ENCODE measurements at regions not wholly inside any gene's neighbourhood (a gene's known extent, or its start where the extent isn't known, plus 50 kb on each side); places are given as distances from the start of the nearest gene placed in this dataset.

GRCh38 chr5:9838916-9839315 is 208.8 kb upstream of the TAS2R1 start:
- TF ChIP-seq LEF1 (IDR thresholded peaks at IDR 0.05; ENCODE audit: borderline replicate concordance) (no peak), FOXK2 (IDR thresholded peaks at IDR 0.05) (no peak), NFRKB (IDR thresholded peaks at IDR 0.05) (no peak), HDGF (IDR thresholded peaks at IDR 0.05; ENCODE audit: borderline replicate concordance) (no peak), CTBP1 (IDR thresholded peaks at IDR 0.05; ENCODE audit: borderline replicate concordance) (no peak), TARDBP (IDR thresholded peaks at IDR 0.05) (no peak), FOXM1 (IDR thresholded peaks at IDR 0.05; ENCODE audit: borderline replicate concordance) (no peak), BHLHE40 (IDR thresholded peaks at IDR 0.05; ENCODE audit: borderline replicate concordance) (no peak), FOXA1 (IDR thresholded peaks at IDR 0.05) (no peak), SUZ12 (IDR thresholded peaks at IDR 0.05) (no peak), ELF4 (IDR thresholded peaks at IDR 0.05) (no peak), SP1 (IDR thresholded peaks at IDR 0.05) (no peak), ARNT (IDR thresholded peaks at IDR 0.05) (no peak)
- ChIA-PET CTCF (no interaction called here), POLR2A (no interaction called here)
- no peak for DNase-seq (ENCODE audit: extremely low spot score)

GRCh38 chr5:9834871-9835770 is 205.0 kb upstream of the TAS2R1 start:
- TF ChIP-seq ARNT (IDR thresholded peaks at IDR 0.05) (no peak), FOXA1 (IDR thresholded peaks at IDR 0.05) (no peak), FOXK2 (IDR thresholded peaks at IDR 0.05) (no peak), HDGF (IDR thresholded peaks at IDR 0.05; ENCODE audit: borderline replicate concordance) (no peak), TARDBP (IDR thresholded peaks at IDR 0.05) (no peak), BHLHE40 (IDR thresholded peaks at IDR 0.05; ENCODE audit: borderline replicate concordance) (no peak), L3MBTL2 (conservative IDR thresholded peaks at IDR 0.05) (no peak), CTBP1 (IDR thresholded peaks at IDR 0.05; ENCODE audit: borderline replicate concordance) (no peak), PKNOX1 (IDR thresholded peaks at IDR 0.05) (no peak), LEF1 (IDR thresholded peaks at IDR 0.05; ENCODE audit: borderline replicate concordance) (no peak), ZNF384 (IDR thresholded peaks at IDR 0.05) (no peak), FOXM1 (IDR thresholded peaks at IDR 0.05; ENCODE audit: borderline replicate concordance) (no peak), NFRKB (IDR thresholded peaks at IDR 0.05) (no peak), ELF4 (IDR thresholded peaks at IDR 0.05) (no peak), SP1 (IDR thresholded peaks at IDR 0.05) (no peak), SUZ12 (IDR thresholded peaks at IDR 0.05) (no peak)
- DNase-seq (ENCODE audit: extremely low spot score) = no peak
- CTCF ChIA-PET = no interaction called here
- POLR2A ChIA-PET = no interaction called here

GRCh38 chr5:9833871-9834270 is 203.7 kb upstream of the TAS2R1 start:
- no peak for DNase-seq (ENCODE audit: extremely low spot score)
- POLR2A ChIA-PET = no interaction called here
- no peak for TF ChIP-seq HDGF (IDR thresholded peaks at IDR 0.05; ENCODE audit: borderline replicate concordance)
- CTCF ChIA-PET = no interaction called here

GRCh38 chr5:9832921-9833320 is 202.8 kb upstream of the TAS2R1 start:
- POLR2A ChIA-PET = no interaction called here
- DNase-seq (ENCODE audit: extremely low spot score) = no peak
- TF ChIP-seq LEF1 (IDR thresholded peaks at IDR 0.05; ENCODE audit: borderline replicate concordance) (no peak), FOXM1 (IDR thresholded peaks at IDR 0.05; ENCODE audit: borderline replicate concordance) (no peak), FOXA1 (IDR thresholded peaks at IDR 0.05) (no peak), NFRKB (IDR thresholded peaks at IDR 0.05) (no peak), CTBP1 (IDR thresholded peaks at IDR 0.05; ENCODE audit: borderline replicate concordance) (no peak)
- CTCF ChIA-PET = no interaction called here

GRCh38 chr5:9831823-9832222 is 201.7 kb upstream of the TAS2R1 start:
- TF ChIP-seq ZNF384 (IDR thresholded peaks at IDR 0.05) = no peak
- POLR2A ChIA-PET = no interaction called here
- CTCF ChIA-PET = no interaction called here
- DNase-seq (ENCODE audit: extremely low spot score) = no peak

- ChIA-PET POLR2A (no interaction called here), CTCF (no interaction called here)
- TF ChIP-seq PKNOX1 (IDR thresholded peaks at IDR 0.05) = peak; percentile 79
- TF ChIP-seq BHLHE40 (IDR thresholded peaks at IDR 0.05; ENCODE audit: borderline replicate concordance) = no peak
- no peak for DNase-seq (ENCODE audit: extremely low spot score)
These were observed 200.0 kb upstream of the TAS2R1 start for GRCh38 chr5:9830184-9830583.

GRCh38 chr5:9829621-9830020 is 199.5 kb upstream of the TAS2R1 start:
- ChIA-PET POLR2A (no interaction called here), CTCF (no interaction called here)
- DNase-seq (ENCODE audit: extremely low spot score) = no peak
- TF ChIP-seq HDGF (IDR thresholded peaks at IDR 0.05; ENCODE audit: borderline replicate concordance) (no peak), FOXM1 (IDR thresholded peaks at IDR 0.05; ENCODE audit: borderline replicate concordance) (no peak), BHLHE40 (IDR thresholded peaks at IDR 0.05; ENCODE audit: borderline replicate concordance) (no peak), ZNF384 (IDR thresholded peaks at IDR 0.05) (no peak), SP1 (IDR thresholded peaks at IDR 0.05) (no peak), FOXA1 (IDR thresholded peaks at IDR 0.05) (no peak)
